AG04450 (cell line): ENCODE measurements at regions not wholly inside any gene's neighbourhood (a gene's known extent, or its start where the extent isn't known, plus 50 kb on each side); places are given as distances from the start of the nearest gene placed in this dataset.

Source experiments
- CTCF ChIA-PET: fragments of 300-600, 350-600 bp; formaldehyde crosslinking; extraction: SDS; loops from one replicate; lab custom pipeline; 2022; ENCODE audit warnings: antibody characterized with exemption, inconsistent platforms; lab: Charles Lee
- POLR2A ChIA-PET: fragments of 350-600 bp; formaldehyde crosslinking; extraction: SDS; loops from one replicate; lab custom pipeline; 2021; ENCODE audit warnings: antibody characterized with exemption, inconsistent platforms; lab: Yijun Ruan, JAX
- DNase-seq: peaks from one replicate; pipeline ENCODE4 v3.0.0-alpha.2; 2011; ENCODE audit warnings: low read depth, low spot score
- H3K27ac ChIP-seq: one replicate; pipeline ENCODE4 v1.5.1; 2012; ENCODE audit warnings: low read depth, low read length, control low read depth
- H3K27me3 ChIP-seq: one replicate; pipeline ENCODE4 v1.6.0; 2012; ENCODE audit warnings: low read length; ENCODE audit not compliant: control insufficient read depth, insufficient read depth
- H3K4me3 ChIP-seq: 2 replicates; pipeline ENCODE4 v1.5.1; 2011; ENCODE audit warnings: mild to moderate bottlenecking, low read depth, low read length, control low read depth
- H3K9me3 ChIP-seq: 2 replicates; pipeline ENCODE4 v1.5.1; 2012; ENCODE audit warnings: low read length; ENCODE audit not compliant: control insufficient read depth, insufficient read depth
- TF ChIP-seq, protein P1 (sequence below): IDR thresholded peaks from 2 replicates; pipeline ENCODE4 v1.5.1; 2011; ENCODE audit warnings: low read depth, low read length, control low read depth, inconsistent platforms

DNA sequence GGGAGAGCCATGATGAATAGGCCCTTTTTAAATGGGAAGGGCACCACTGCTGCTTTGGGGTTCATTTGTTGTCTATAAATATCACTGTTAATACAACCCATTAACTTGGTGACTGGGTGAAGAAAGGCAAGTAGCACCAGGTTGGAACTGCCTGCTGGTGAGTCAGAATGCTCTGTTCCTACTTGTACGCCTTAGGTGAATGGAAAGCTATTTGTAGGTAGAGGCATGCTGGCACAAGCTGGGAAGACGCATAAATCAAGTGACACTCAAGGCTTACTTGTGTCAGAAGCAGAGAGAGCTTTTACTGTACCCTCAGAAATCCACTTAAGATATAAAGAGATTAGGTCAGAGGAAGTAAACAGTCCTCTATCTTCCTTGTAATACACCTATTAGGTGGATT, 142.5 kb downstream of the TMX1 start:
- POLR2A ChIA-PET: no interaction called here
- no peak for DNase-seq
- Histone ChIP-seq H3K27me3 (no peaks in the 10 kb centered on the region), H3K27ac (no peak overlapping the region), H3K4me3 (no peak overlapping the region), H3K9me3 (no peaks in the 10 kb centered on the region)
- TF ChIP-seq, protein P1, sequence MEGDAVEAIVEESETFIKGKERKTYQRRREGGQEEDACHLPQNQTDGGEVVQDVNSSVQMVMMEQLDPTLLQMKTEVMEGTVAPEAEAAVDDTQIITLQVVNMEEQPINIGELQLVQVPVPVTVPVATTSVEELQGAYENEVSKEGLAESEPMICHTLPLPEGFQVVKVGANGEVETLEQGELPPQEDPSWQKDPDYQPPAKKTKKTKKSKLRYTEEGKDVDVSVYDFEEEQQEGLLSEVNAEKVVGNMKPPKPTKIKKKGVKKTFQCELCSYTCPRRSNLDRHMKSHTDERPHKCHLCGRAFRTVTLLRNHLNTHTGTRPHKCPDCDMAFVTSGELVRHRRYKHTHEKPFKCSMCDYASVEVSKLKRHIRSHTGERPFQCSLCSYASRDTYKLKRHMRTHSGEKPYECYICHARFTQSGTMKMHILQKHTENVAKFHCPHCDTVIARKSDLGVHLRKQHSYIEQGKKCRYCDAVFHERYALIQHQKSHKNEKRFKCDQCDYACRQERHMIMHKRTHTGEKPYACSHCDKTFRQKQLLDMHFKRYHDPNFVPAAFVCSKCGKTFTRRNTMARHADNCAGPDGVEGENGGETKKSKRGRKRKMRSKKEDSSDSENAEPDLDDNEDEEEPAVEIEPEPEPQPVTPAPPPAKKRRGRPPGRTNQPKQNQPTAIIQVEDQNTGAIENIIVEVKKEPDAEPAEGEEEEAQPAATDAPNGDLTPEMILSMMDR: no peak
- CTCF ChIA-PET: interaction anchor here (0.5 kb wide), 1 partner anchor 94 kb away, joined by 3 read pairs; no protein-coding TSS in a partner anchor

- Histone ChIP-seq H3K4me3 (no peak overlapping the region), H3K9me3 (no peaks in the 10 kb centered on the region), H3K27ac (no peak overlapping the region), H3K27me3 (no peaks in the 10 kb centered on the region)
- no peak for DNase-seq
- CTCF ChIA-PET: interaction anchor here (0.7 to 1.1 kb wide), 2 partner anchors 103 to 393 kb away, joined by 3 to 9 read pairs; no protein-coding TSS in a partner anchor
- POLR2A ChIA-PET: interaction anchor here (0.6 to 0.9 kb wide), 2 partner anchors 9 to 161 kb away, joined by 3 to 4 read pairs; no protein-coding TSS in a partner anchor
- TF ChIP-seq, protein P1: no peak
These were observed 146.4 kb downstream of the TMX1 start for GRCh38 chr14:51386411-51386810.

GRCh38 chr14:51386983-51387735, 147.1 kb downstream of the TMX1 start:
- ChIA-PET CTCF (interaction anchor here (0.7 to 1.4 kb wide), 3 partner anchors 29 to 392 kb away, joined by 3 to 9 read pairs (median 3); no protein-coding TSS in a partner anchor), POLR2A (interaction anchor here (0.6 to 0.9 kb wide), 2 partner anchors 8 to 160 kb away, joined by 3 to 4 read pairs; no protein-coding TSS in a partner anchor)
- Histone ChIP-seq H3K4me3 (no peak overlapping the region), H3K9me3 (no peaks in the 10 kb centered on the region), H3K27me3 (no peaks in the 10 kb centered on the region), H3K27ac (no peak overlapping the region)
- no peak for DNase-seq
- TF ChIP-seq, protein P1: no peak

DNA sequence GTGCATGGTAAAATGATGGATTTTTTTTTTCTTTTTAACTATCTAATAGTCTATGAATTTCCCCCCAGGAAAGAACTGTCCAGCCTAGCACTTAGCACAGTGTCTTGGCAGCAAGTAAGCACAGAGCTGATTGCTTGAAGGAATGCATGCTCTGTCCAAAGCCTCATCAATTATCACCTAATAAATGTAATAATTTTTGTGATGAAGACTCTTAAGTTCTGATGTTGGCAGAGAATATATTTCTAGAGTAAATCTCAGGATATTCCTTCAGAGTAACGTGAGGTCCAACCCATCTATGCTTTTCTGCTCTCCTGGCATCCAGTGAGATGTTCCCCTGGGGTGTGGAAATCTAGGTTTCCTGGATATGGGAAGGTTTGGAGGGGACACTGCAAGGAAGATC, 152.4 kb downstream of the TMX1 start:
- H3K9me3 ChIP-seq: no peaks in the 10 kb centered on the region
- TF ChIP-seq, protein P1: no peak
- H3K27me3 ChIP-seq: no peaks in the 10 kb centered on the region
- ChIA-PET CTCF (no interaction called here), POLR2A (no interaction called here)
- DNase-seq: no peak
- H3K27ac ChIP-seq: no peak overlapping the region
- no peak overlapping the region for H3K4me3 ChIP-seq

- TF ChIP-seq, protein P1: no peak
These were observed 154.3 kb downstream of the TMX1 start for GRCh38 chr14:51394384-51394783.

More at GRCh38 chr14:51394384-51394783, 154.3 kb downstream of the TMX1 start:
- no peaks in the 10 kb centered on the region for H3K9me3 ChIP-seq
- no peak for DNase-seq
- no peaks in the 10 kb centered on the region for H3K27me3 ChIP-seq
- H3K4me3 ChIP-seq: no peak overlapping the region
- peak overlapping the region; percentile 97 for H3K27ac ChIP-seq
- ChIA-PET CTCF (no interaction called here), POLR2A (no interaction called here)
